Activated CD8-positive, alpha-beta memory T cell treated with anti-CD3 and anti-CD28 coated beads for 4 hours (primary cell): ENCODE measurements at regions not wholly inside any gene's neighbourhood (a gene's known extent, or its start where the extent isn't known, plus 50 kb on each side); places are given as distances from the start of the nearest gene placed in this dataset.
"Not testable (repeated sequence)": the region's sequence is repeated elsewhere in the genome, so short reads cannot be mapped to it uniquely, and the experiment has no call there.

ENCODE experiments used
- DNase-seq, 2 donors: peaks; one replicate each; pipeline ENCODE4 v3.0.0-alpha.2; 2020; ENCODE audit warnings: low read depth in 2 of 2

- no peak for DNase-seq
Measured at GRCh38 chr14:86797075-86797351, 1196.0 kb downstream of the GALC start.

- no peak for DNase-seq
Measured at GRCh38 chr14:86796221-86797074, 1196.5 kb downstream of the GALC start.

GRCh38 chr14:86794689-86795088 is 1198.3 kb downstream of the GALC start:
- DNase-seq, result no peak

- no peak for DNase-seq
Measured at GRCh38 chr14:86790408-86791364, 1202.3 kb downstream of the GALC start.

- no peak for DNase-seq
Measured at GRCh38 chr14:86788224-86788623, 1204.8 kb downstream of the GALC start.

GRCh38 chr14:86787717-86788116 is 1205.3 kb downstream of the GALC start:
- no peak for DNase-seq

GRCh38 chr14:86782092-86782580 is 1210.8 kb downstream of the GALC start:
- DNase-seq, result no peak

- no peak for DNase-seq
Measured at GRCh38 chr14:86780876-86781510, 1212.0 kb downstream of the GALC start.

GRCh38 chr14:86780461-86780860 is 1212.5 kb downstream of the GALC start:
- DNase-seq, result no peak

GRCh38 chr14:86779416-86779815 is 1213.6 kb downstream of the GALC start:
- DNase-seq, result no peak

- DNase-seq, result no peak
Measured at GRCh38 chr14:86777963-86778602, 1214.9 kb downstream of the GALC start.

GRCh38 chr14:86775896-86776295 is 1217.1 kb downstream of the GALC start:
- DNase-seq, result not testable (repeated sequence)

GRCh38 chr14:86774916-86775315 is 1218.1 kb downstream of the GALC start:
- no peak for DNase-seq

GRCh38 chr14:86772075-86772474 is 1220.9 kb downstream of the GALC start:
- DNase-seq, result no peak

- no peak for DNase-seq
Measured at GRCh38 chr14:86770186-86770585, 1222.8 kb downstream of the GALC start.

- DNase-seq, result no peak
Measured at GRCh38 chr14:86766469-86766868, 1226.5 kb downstream of the GALC start.

- DNase-seq, result no peak
Measured at GRCh38 chr14:86761611-86762010, 1231.4 kb downstream of the GALC start.

- no peak for DNase-seq
Measured at GRCh38 chr14:86756521-86757190, 1226.7 kb downstream of the FLRT2 start.

GRCh38 chr14:86750488-86750887 is 1220.5 kb downstream of the FLRT2 start:
- not testable (repeated sequence) for DNase-seq

GRCh38 chr14:86739761-86740160 is 1209.8 kb downstream of the FLRT2 start:
- DNase-seq, result no peak

- not testable (repeated sequence) for DNase-seq
Measured at GRCh38 chr14:86731427-86731826, 1201.5 kb downstream of the FLRT2 start.
